ENCODE measurements at regions not wholly inside any gene's neighbourhood (a gene's known extent, or its start where the extent isn't known, plus 50 kb on each side); places are given as distances from the start of the nearest gene placed in this dataset.

- no peak for TF ChIP-seq CREB5 (CRISPR knock-in tag; IDR thresholded peaks at IDR 0.05; ENCODE audit: low read depth)
- no peak for TF ChIP-seq ZFP3 (CRISPR knock-in tag; IDR thresholded peaks at IDR 0.05)
- no peak for TF ChIP-seq ZFP30 (CRISPR knock-in tag; IDR thresholded peaks at IDR 0.05)
- no peak for TF ChIP-seq ZC3H10 (CRISPR knock-in tag; IDR thresholded peaks at IDR 0.05)
- TF ChIP-seq ZNF565 (CRISPR knock-in tag; conservative IDR thresholded peaks at IDR 0.05; ENCODE audit: low read depth) = no peak
- TF ChIP-seq PATZ1 (CRISPR knock-in tag; IDR thresholded peaks at IDR 0.05; ENCODE audit: borderline replicate concordance) = no peak
- TF ChIP-seq ARNTL (CRISPR knock-in tag; IDR thresholded peaks at IDR 0.05; ENCODE audit: borderline replicate concordance, low read depth) = no peak
- no peak for TF ChIP-seq ZNF8 (CRISPR knock-in tag; IDR thresholded peaks at IDR 0.05)
- TF ChIP-seq CSDC2 (CRISPR knock-in tag; IDR thresholded peaks at IDR 0.05) = no peak
- TF ChIP-seq TOX (CRISPR knock-in tag; IDR thresholded peaks at IDR 0.05; ENCODE audit: borderline replicate concordance) = no peak
- TF ChIP-seq SNAI2 (CRISPR knock-in tag; IDR thresholded peaks at IDR 0.05) = no peak
- TF ChIP-seq ISL1 (CRISPR knock-in tag; IDR thresholded peaks at IDR 0.05) = no peak
Measured at GRCh38 chr18:47669815-47670214, 260.6 kb downstream of the SMAD2 start.
